UCSD-AML1 (cell line): ENCODE measurements at regions not wholly inside any gene's neighbourhood (a gene's known extent, or its start where the extent isn't known, plus 50 kb on each side); places are given as distances from the start of the nearest gene placed in this dataset.
"Not testable (repeated sequence)": the region's sequence is repeated elsewhere in the genome, so short reads cannot be mapped to it uniquely, and the experiment has no call there.

ENCODE experiments used
- DNase-seq: peaks from one replicate; lab custom pipeline; 2025; ENCODE audit not compliant: unreplicated experiment; lab: John Stamatoyannopoulos, UW

DNA sequence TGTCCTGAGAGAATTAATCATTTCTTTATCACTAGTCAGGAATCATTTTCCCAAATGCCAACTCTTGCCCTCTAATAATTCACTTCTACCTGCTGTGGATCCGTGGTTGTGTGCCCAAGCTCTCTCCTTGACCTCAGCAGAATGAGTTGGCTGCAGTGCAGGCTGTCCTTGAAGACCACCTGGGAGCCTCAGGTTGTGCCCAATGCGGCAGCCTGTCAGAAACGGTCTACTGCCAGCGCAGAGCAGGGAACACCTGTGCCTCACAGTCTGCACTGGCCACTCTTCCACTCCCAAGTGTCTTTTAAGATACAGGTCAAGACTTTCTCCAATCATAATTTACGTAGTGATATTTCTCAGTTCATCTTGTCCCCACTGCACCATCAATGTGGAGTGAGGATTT, 246.0 kb upstream of the PHF14 start:
- no peak for DNase-seq

DNA sequence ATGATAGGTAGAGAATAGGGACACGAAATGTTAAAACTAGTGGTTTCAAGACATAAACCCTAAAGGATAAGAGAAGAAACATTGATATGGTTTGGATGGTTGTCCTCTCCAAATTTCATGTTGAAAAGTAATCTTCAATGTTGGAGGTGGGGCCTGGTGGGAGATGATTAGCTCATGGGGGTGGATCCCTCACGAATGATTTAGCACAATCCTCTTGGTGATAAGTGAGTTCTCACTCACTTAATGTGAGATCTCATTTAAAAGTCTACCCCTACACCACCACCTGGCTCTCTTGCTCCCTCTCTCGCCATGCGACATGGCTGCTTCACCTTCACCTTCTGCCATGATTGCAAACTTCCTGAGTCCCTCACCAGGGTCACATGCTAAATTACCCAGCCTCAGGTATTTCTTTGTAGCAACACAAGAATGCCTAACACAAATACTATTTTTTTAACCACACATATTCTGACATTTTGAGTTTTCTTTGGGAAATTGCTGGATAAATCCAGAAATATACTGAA, 242.4 kb upstream of the PHF14 start:
- DNase-seq: no peak

DNA sequence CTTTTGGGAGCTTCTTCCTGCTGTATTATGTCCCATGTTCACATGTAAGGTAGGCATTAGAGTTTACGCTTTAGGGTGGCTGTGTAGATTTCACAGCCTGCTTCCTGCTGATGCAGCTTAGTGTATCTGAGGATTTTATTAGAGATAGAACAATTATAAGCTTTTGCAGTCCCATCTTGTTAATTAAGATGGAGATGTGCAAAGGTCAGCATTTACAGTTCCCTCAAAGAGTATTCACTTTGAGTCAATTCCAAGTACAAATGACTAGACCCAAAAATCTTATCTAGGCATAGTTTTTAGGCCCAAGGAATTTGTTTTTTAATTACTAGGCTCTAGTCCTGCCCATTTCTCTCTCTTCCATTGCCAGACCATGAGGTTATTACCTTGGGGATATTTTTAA, 239.9 kb upstream of the PHF14 start:
- DNase-seq: no peak

DNA sequence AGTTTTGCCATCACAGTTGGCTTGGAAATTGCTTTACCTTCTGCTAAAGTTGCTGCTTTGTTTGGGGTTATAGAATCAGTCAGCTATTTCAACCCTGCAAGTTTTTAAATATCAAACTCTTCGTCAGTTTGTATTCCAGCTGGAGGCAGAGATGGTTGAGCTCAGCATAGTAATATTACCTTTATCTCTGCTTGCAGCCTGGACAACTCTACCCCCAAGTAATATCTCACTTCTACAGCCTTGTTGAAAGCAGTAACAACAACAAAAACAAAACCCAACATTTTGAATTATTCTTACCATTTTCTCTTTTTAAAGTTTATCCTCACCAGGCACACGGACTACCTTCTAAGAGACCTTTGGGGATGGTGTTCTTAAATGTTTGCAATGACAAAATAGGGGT, 239.1 kb upstream of the PHF14 start:
- no peak for DNase-seq

DNA sequence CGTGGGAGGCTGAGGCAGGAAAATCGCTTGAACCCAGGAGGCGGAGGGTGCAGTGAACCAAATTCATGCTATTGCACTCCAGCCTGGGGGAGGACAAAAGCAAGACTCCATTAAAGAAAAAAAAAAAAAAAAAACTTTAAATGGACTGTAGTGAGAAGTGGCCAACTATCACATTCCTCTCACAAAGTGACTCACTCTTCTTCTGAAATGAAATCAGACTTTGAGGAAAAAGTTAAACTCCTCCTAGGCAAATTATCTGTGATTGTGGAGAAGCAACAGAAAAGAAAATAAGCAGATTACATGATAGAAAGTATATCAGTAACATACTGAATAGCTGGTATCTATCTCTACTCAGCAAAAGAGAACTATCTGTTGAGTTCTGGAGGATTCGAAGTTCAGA, 234.3 kb upstream of the PHF14 start:
- no peak for DNase-seq

DNA sequence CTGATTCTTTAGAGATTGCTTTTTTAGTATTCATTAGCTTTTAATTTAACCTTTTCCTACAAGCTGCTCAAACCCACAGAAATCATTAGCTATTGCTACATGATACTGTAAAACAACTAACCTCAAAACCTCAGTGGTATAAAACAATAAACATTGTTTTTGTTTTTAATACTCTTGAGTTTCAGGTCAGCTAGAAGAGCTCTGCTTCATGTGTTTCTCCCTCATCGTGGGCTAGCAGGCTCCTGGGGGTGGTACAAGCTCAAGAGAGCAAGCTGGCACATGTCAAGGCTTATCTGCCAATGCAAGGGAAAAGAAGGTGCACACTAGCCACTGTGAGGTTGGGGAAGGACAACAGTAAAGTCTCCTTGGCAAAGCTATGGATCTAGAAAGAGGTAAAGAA, 232.9 kb upstream of the PHF14 start:
- DNase-seq: no peak

DNA sequence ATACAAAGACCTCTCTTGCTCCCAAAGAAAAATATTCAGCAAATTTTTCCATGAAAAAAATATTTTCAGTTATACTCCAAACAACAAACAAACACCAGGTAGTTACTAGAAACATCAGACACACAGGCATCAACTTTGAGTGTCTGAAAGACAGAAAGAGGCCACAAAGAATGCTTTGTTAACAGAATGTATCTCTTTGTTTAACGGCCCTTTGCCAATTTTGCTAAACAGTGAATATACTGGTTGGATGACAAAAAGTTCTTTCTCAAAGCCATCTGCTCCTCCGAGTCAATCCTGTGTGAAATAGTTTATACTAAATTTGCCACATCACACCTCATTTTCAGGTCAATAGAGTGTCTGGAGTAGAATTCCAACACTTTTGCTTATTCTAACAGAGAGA, 216.7 kb upstream of the PHF14 start:
- DNase-seq: no peak

DNA sequence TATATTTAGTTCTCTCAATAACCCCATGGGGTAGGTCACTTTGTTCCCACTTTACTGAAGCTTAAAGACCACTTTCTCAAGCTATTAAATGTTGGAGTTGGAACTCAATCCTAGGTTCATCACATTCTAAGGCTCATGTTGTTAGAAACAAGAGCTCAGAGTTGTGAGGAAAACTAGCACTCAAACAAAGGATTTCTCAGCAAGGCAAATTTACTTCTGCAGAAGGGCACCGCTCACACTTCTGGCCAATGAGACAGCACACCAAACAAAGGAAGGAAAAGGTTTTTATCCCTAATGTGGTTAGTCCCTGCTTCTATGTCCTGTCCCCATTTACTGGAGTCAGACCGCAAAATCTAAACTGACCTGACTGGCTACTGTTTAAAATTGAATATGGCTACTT, 214.6 kb upstream of the PHF14 start:
- no peak for DNase-seq

DNA sequence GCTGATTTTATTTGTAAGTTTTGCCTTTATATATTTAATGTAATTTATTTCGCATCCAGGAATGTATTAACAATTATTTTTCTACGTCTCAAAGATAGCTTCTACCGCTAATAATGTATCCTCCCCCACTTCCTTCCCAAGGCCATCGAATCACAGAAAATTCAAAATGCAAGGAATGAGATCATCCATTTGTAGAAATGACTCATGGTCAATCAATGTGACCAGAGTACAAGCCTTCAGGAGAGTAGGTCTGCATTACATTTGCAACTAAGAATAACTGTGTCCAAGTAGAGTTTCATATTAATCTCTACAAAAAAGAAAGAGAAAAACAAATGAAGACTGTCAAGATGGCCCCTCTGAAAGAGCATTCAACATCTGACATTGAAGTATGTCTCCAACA, 205.9 kb upstream of the PHF14 start:
- DNase-seq: no peak

DNA sequence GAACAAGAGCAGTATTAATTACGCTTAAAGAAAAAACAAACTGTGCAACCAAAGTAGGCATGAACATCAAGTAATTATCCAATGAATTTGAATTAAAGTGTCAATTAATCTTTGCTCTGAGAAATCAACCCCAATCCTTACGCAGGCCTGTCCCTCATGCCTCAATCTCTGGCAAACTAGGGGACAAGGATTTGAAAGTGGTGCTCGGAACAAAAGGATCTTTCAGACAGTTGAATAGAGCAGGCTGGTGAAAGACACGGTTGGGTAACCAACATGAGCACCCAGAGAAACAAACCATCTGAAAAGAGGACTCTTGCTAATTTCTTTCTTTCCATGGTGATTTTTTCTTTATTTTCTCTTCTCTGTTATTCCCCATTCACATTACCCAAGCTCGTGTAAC, 203.5 kb upstream of the PHF14 start:
- DNase-seq: no peak

DNA sequence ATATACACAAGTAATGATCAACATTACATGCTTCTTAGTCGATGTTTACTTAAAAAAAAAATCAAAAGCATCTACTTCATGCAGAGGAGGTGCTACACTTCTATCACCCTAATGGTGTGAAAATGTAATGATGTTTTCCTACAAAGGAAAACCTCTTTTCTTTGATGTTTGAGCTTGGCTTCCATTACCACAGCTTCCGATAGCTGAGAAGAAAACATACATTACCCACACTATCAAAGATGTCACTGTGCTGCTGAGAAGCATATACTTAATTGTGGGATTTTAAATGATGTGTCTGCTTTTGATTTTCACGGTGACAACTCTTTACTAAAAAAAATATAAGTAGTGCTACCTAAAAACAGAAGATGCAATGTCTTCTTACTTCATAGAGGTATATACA, 200.2 kb upstream of the PHF14 start:
- no peak for DNase-seq

DNA sequence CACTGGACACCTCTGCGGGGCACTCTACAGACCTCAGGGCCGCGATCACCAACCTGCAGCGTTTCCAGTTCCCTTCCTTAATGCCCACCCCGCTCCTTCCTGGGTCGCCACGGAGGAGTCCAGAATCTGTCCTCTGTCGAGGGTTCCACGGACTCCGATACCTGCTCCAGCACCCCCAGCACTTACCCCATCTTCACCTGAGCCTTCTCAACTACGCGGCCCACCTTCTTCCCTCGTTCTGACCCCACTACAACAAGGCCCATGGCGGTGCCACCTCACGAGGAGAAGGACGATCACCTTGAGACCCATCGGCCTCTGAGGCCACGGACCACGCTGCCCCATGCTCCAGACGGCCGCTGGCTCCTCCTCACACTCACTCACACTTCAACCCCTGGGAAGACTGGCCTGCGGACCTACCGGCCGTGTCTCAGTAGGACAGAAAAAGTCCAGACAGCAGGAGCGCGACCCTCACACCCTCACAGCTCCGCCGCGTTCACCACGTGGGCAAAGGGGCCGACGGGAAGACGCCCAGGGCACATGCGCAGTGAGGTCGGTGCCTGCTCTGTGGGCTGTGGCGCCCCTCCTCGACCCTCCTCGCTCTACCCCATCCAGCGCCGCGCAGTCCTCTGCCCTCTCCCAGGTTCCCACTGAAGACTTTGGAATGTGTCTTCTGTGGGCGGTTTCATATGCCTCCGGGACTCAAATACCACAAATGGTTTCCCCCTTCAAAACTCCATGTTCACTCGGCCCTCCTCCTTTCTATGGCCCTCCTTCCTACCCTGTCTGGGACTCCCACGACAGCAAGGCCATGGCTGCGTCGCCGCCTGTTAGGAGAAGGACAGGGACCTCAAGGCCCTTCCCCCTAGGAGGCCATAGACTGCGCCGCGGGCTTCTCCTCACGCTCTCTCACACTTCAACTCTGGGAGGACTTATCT, 193.9 kb upstream of the PHF14 start:
- no peak for DNase-seq

DNA sequence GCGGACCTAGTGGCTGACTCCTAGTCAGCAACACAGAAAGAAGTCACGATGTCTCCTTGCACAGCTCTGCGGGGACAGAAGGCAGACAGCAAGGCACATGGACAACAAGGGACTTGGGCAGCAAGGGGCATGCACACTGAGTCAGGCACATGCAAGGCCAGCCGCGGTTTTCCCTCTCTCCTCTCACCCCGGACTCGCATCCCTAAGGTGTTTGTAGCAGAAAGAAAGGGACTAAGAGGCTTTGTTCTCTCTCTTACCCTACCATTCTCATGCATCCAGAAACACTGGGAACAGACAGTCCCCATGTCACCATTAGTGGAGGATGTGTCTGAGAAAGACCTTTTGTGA, 193.3 kb upstream of the PHF14 start:
- no peak for DNase-seq

DNA sequence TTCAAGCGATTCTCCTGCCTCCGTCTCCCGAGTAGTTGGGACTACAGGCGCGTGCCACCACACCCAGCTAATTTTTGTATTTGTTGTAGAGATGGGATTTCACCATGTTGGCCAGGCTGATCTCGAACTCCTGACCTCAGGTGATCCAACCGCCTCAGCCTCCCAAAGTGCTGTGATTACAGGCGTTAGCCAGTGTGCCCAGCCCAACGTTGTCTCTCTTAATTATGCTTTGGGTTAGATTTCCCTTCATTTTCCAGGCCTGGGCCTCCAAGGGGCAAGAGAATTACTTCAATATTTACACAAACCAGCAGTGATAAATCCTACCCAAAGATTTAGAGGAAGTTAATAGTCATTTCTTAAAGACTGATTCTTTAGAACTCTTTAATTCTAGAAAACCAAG, 186.7 kb upstream of the PHF14 start:
- DNase-seq: not testable (repeated sequence)

DNA sequence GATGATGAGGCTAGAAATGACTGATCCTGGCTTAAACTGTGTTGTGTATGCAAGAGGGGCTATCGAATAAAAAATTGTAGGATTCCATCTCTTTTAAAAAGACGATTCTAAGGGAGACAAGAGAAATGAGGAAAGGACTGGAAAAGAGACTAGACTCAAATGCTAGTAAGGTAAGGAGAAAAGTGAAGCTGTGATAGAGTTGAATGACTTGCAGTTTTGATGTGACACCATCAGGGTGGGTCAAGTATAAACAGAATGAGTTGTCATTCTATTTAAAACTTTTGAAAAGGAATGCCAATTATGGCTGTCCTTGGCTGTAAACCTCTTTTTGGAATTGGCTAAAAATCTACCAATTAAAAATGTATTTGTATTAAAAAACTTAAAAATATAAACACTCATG, 184.5 kb upstream of the PHF14 start:
- DNase-seq: no peak

DNA sequence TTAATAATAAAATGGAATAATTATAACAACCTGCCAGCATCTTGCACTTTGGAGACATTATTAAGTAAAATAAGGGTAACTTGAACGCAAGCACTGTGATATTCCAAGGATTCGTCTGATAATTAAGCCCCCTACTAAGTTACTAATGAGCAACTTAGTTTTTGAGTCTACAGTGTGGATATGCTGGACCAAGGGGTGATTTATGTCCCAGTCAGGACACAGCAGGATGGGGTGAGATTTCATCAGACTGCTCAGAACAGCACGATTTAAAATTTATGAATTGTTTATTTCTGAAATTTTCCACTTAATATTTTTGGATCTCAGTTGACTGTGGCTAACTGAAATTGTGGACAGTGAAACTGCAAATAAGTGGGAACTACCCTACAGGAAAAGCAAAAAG, 182.8 kb upstream of the PHF14 start:
- DNase-seq: no peak

DNA sequence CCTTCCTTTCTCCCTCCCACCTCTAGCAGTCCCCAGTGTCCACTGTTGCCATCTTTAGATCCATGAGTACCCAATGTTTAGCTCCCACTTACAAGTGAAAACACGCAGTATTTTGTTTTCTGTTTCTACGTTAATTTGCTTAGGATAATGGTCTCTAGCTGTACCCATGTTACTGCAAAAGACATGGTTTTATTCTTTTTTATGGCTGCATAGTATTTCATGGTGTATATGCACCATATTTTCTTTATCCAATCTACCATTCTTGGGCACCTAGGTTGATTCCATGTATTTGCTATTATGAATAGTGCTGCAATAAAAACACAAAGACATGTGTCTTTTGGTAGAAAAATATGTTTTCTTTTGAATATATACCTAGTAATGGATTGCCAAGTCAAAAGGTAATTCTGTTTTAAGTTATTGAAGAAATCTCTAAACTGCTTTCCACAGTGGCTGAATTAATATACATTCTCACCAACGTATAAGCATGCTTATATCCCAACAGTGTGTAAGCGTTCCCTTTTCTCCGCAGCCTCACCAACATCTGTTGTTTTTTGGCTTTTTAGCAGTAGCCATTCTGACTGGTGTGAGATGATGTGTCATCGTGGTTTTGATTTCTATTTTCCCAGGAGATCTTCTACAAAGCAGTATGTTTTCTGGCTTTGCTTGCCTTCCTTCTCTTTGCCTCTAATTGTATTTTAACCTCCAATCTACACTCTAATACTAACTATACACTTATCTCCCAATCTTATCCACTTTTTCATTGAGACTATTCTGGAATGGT, 179.5 kb upstream of the PHF14 start:
- no peak for DNase-seq

DNA sequence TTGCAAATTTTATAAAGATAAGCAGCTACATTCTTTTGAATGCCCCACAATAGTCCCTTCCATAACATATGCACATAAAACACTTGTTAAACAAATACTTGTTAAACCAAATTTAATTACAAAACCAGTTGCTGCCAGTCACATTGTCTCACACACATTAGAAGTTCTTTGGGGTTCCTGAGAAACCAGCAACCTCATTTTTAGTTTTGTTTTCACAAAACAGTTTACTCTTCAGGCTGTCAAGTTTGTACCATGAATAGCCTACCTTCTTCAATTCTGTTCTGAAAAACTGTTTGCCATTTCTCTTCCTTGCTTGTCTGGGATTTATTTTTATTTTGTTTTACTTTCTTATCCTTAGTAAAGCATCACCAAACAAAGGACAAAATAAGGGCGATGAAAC, 176.5 kb upstream of the PHF14 start:
- no peak for DNase-seq

DNA sequence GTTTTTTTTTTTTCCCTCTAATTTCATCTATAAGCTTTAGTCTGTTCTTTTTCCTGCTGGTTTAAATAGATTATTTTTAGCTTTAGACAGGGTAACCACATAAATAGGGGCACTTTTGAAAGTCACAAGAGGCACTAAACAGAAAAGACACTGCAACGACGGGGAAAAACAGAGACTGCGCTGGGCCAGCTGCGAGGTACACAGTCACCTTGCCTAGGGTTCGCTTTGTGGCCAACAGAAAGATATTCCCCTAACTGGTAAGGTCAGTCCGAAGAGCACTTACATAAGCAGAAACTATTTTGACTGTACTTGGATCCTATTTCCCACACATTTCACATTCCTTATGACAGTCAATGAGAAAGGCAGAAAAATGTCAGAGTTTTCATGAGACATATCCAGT, 175.6 kb upstream of the PHF14 start:
- DNase-seq: no peak

DNA sequence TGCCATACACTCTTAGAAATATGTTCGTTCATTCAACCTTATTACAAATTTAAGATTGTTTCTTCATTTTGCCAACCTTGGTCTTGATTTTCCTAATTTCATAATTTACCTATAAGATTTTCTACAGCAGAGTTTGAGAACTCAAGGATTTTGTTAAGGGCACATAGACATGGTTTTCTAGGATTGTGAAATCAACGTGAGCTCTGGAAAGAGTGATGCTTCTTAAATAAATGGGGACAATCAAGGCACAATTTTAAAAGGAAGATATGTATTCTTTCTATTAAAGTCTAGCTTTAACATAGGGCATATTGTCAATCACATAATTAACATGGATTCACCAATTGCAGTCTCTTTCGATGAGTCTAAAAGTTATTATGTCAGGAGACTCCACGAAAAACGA, 174.2 kb upstream of the PHF14 start:
- DNase-seq: no peak

DNA sequence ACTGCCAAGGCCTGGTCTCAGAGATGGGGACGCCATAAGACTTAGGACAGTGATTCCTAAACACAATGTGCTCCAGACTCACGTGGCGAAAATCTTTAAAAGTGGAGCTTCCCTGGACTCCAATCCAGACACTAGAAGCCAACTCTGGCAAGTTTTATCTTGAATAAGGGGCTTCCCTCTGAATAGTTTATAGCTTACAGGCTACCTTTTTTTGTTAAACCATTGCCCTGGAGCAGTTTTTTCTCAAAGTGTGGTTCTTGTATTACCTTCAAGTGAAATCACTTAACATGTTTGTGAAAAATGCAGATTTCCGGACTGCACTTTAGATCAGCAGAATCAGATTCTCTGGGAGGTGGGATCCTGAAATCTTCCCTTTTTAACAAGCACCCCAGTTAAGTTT, 171.7 kb upstream of the PHF14 start:
- no peak for DNase-seq

DNA sequence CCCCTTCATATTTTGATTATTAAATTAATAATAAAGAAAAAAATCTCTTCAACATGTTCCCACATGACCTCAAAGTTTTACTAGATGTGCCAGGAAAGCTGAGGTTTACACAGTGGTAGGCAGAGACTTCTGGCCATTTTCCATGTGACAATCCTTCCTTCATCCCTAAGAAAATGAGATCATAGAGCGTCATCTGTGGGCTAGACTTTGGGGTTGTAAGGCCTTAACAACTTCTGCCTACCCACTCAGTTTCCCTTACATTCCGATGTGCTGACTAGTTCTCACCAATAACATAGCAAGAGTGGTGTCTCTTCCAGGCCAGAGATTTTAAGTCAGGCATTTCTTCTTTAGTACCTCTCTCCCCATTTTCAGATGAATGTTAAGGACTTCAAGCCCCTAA, 171.1 kb upstream of the PHF14 start:
- no peak for DNase-seq
